Loucy (cell line): ENCODE measurements at regions not wholly inside any gene's neighbourhood (a gene's known extent, or its start where the extent isn't known, plus 50 kb on each side); places are given as distances from the start of the nearest gene placed in this dataset.

Experiments used
- CTCF ChIP-seq: fragments of 200-600 bp; sonication (generic); conservative IDR thresholded peaks from 2 replicates; pipeline ENCODE4 v1.5.1; 2014; ENCODE audit warnings: mild to moderate bottlenecking, antibody characterized with exemption, low read length
- EZH2phosphoT487 ChIP-seq: fragments of 200-600 bp; IDR thresholded peaks from 2 replicates; pipeline ENCODE4 v1.6.1; 2018; ENCODE audit warnings: antibody characterized with exemption, mild to moderate bottlenecking, moderate library complexity, borderline replicate concordance

DNA sequence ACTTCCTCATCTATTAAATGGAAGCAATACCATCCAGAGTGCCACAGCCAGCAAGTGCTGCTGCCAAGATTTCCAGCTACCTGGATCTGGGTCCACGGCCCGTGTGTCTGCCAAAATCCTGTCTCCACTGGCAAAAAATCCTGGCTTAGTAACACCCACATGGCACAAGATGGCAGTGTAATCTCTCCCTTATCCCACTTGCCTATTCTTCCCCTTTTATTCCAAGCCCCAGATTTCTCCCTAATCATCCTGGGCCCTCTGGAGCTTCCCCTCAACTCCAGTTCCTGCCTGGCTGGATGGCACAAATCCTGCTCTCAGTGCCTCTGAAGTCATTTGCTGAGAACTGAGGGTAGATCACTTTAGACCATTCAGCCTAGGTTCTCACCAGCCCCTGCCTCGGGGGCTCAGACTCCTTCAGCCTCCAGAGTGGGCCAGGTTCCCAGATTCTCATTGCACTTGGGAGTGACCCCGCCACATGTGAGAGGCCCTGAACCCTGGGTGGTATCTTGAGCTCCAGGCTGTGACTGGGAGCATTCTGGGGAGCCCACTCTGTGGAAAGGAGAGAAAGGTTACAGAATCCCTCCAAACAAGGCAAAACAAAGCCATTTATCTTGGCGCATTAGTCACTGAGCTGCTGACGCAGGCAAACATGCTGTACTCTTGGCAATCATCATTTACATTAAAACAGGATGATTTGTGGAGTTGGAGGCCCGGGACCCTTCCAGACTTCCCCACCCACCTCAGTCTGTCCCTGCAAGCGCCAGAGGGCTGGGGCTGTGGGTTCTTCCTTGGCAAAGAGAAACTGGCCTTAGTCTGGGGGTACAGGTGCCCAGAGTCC lies 325.8 kb downstream of the DYSF start:
- TF ChIP-seq CTCF = no peak
- TF ChIP-seq EZH2phosphoT487 = no peak
